HG03103 (cell line): ENCODE measurements at regions not wholly inside any gene's neighbourhood (a gene's known extent, or its start where the extent isn't known, plus 50 kb on each side); places are given as distances from the start of the nearest gene placed in this dataset.
"Not testable (repeated sequence)": the region's sequence is repeated elsewhere in the genome, so short reads cannot be mapped to it uniquely, and the experiment has no call there.

ENCODE experiments used
- ATAC-seq: cut with Tn5 transposase; IDR thresholded peaks from one replicate; pipeline ENCODE4 v1.9.1; 2021; ENCODE audit warnings: low read depth; ENCODE audit not compliant: unreplicated experiment

DNA sequence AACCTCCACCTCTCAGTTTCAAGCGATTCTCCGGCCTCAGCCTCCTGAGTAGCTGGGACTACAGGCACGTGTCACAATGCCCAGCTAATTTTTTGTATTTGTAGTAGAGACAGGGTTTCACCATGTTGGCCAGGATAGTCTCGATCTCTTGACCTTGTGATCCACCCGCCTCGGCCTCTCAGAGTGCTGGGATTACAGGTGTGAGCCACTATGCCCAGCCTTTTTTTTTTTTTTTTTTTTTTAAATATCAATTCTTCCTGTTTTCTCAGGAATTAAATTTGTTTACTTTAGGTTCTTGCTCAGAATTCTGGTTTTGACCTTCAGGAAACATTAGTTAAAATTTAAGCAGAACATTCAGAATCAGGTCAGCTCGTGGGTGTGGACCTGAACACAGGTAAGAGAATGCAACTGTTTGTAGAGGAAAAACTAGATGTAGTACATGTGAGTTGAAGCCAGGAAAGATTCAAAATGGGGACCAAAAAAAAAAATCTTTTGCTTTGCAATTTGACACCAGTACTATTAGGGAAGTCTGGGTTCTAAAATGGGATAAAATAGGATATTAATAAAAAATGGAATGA lies 65.5 kb upstream of the ERV3-1 start:
- not testable (repeated sequence) for ATAC-seq

- ATAC-seq: not testable (repeated sequence)
Measured at GRCh38 chr7:65069476-65069875, 63.0 kb upstream of the ERV3-1 start.

- ATAC-seq: not testable (repeated sequence)
Measured at GRCh38 chr7:65062566-65062965, 56.1 kb upstream of the ERV3-1 start.

DNA sequence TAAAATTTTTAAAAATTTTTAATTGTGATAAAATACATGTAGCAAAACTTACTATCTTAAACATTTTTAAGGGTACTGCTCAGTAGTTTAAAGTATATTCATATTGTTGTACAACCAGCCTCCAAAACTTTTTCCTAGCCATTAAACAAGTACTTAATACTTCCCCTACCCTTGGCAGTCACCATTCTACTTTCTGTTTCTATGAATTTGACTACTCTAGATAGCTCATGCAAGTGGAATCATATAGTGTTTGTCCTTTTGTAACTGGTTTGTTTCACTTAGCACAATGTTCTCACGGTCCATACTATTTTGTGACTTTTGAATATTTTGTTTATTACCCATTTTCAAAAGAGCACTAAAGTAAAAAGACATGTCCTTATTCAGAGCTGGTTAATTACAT lies 52.8 kb upstream of the ERV3-1 start:
- not testable (repeated sequence) for ATAC-seq
